GM12892 (cell line): ENCODE measurements at regions not wholly inside any gene's neighbourhood (a gene's known extent, or its start where the extent isn't known, plus 50 kb on each side); places are given as distances from the start of the nearest gene placed in this dataset.

Source experiments
- POLR2A ChIP-seq: IDR thresholded peaks from 2 replicates; pipeline ENCODE4 v1.6.1; 2011; ENCODE audit warnings: low read depth, low read length, control low read depth
- POLR2AphosphoS5 ChIP-seq: IDR thresholded peaks from 2 replicates; pipeline ENCODE4 v1.6.1; 2011; ENCODE audit warnings: low read depth, low read length, control low read depth
- TAF1 ChIP-seq: IDR thresholded peaks from 2 replicates; pipeline ENCODE4 v1.6.1; 2011; ENCODE audit warnings: low read depth, mild to moderate bottlenecking, control low read depth, low read length, borderline replicate concordance

GRCh38 chr1:80282536-80282935 is 1276.0 kb upstream of the ADGRL4 start:
- no peak for TF ChIP-seq POLR2A
- no peak for TF ChIP-seq TAF1
- no peak for TF ChIP-seq POLR2AphosphoS5
